Stomach (tissue), 8 donors: ENCODE measurements at regions not wholly inside any gene's neighbourhood (a gene's known extent, or its start where the extent isn't known, plus 50 kb on each side); places are given as distances from the start of the nearest gene placed in this dataset.

Experiments
- DNase-seq, 2 donors: peaks; one replicate each; pipeline versions ENCODE4 v3.0.0 to v3.0.0-alpha.2; 2013 to 2019
- H3K27ac ChIP-seq, 5 donors: fragments of 200-600 bp in 4 of 5; sonication (generic) in 4 of 5; one replicate each; pipeline ENCODE4 v1.5.1; 2013 to 2019; ENCODE audit warnings: mild to moderate bottlenecking in 1 of 5, moderate library complexity in 1 of 5
- H3K27me3 ChIP-seq, 3 donors: fragments of 200-600 bp; sonication (generic); one replicate each; pipeline ENCODE4 v1.5.1; 2017 to 2019; ENCODE audit warnings: mixed run types in 1 of 3
- H3K36me3 ChIP-seq, 4 donors: fragments of 200-600 bp; sonication (generic); 1 replicate in 3 of 4; 2 replicates in 1 of 4; pipeline ENCODE4 v1.5.1; 2016 to 2019
- H3K4me1 ChIP-seq, 4 donors: fragments of 200-600 bp; sonication (generic); one replicate each; pipeline ENCODE4 v1.5.1; 2016 to 2019
- H3K4me3 ChIP-seq, 4 donors: fragments of 200-600 bp; sonication (generic) in 3 of 4; one replicate each; pipeline ENCODE4 v1.5.1; 2016 to 2019; ENCODE audit warnings: mild to moderate bottlenecking in 1 of 4
- H3K9me3 ChIP-seq, 4 donors: fragments of 200-600 bp; sonication (generic); one replicate each; pipeline ENCODE4 v1.5.1; 2016 to 2019
- CTCF ChIP-seq, 7 experiments: fragments of 450-650 bp in 4 of 7; fragments of 200-600 bp in 3 of 7; sonication (generic) in 3 of 7; IDR thresholded peaks; one replicate each; pipeline ENCODE4 v1.5.1; 2016 to 2019; ENCODE audit warnings: antibody characterized with exemption in 7 of 7, control low read depth in 2 of 7, mild to moderate bottlenecking in 1 of 7
- EP300 ChIP-seq: sonication (generic); formaldehyde crosslinking; IDR thresholded peaks from one replicate; pipeline ENCODE4 v1.6.1; 2017; ENCODE audit warnings: antibody characterized with exemption
- POLR2A ChIP-seq, 4 donors: fragments of 450-650 bp; IDR thresholded peaks; one replicate each; pipeline ENCODE4 v1.6.1; 2016; ENCODE audit warnings: antibody characterized with exemption in 4 of 4, control low read depth in 2 of 4, mild to moderate bottlenecking in 1 of 4, moderate library complexity in 1 of 4
- POLR2AphosphoS5 ChIP-seq, 3 donors: sonication (generic); formaldehyde crosslinking; IDR thresholded peaks; one replicate each; pipeline ENCODE4 v1.6.1; 2016; ENCODE audit warnings: antibody characterized with exemption in 3 of 3
- WGBS, 5 donors: extraction: QIAGEN DNeasy Blood & Tissue Kit in 3 of 5; methylation state at CpG; one replicate each; pipeline versions ENCODE4 v1.1.5 to v1.1.7; 2013 to 2018; 5-methylcytosine and 5-hydroxymethylcytosine counted together
- intact Hi-C: fragments of 100-400 bp; cut with DNase I; formaldehyde crosslinking; loops from one replicate; pipeline ENCODE4 v1.15.1; 2023; ENCODE audit warnings: low total_unique reads
- donor health status: healthy with polysubstance abuse.
- donor health status: Bipolar disorder and iron deficiency.
- donor health status: healthy.

- Histone ChIP-seq H3K27ac (no peak overlapping the region), H3K4me3 (no peak overlapping the region), H3K9me3 (no peaks in the 10 kb centered on the region), H3K4me1 (no peaks in the 10 kb centered on the region), H3K27me3 (no peaks in the 10 kb centered on the region), H3K36me3 (no peaks in the 10 kb centered on the region)
- WGBS, 5 donors: 88 to 97% (median 90%) methylated on average over 1 of the region's 1 CpG
- TF ChIP-seq POLR2AphosphoS5 (IDR thresholded peaks at IDR 0.05) (no peak), CTCF (IDR thresholded peaks at IDR 0.05) (no peak), EP300 (no peak), POLR2A (IDR thresholded peaks at IDR 0.05) (no peak)
- DNase-seq: no peak
- intact Hi-C loops: no loop called here
Observed at GRCh38 chr13:74586847-74587246, 452.6 kb upstream of the KLF12 start.

- H3K9me3 ChIP-seq: no peaks in the 10 kb centered on the region
- H3K36me3 ChIP-seq: no peaks in the 10 kb centered on the region
- no peak overlapping the region for H3K4me3 ChIP-seq
- TF ChIP-seq POLR2A (IDR thresholded peaks at IDR 0.05): no peak
- no peak for TF ChIP-seq EP300
- TF ChIP-seq POLR2AphosphoS5 (IDR thresholded peaks at IDR 0.05): no peak
- TF ChIP-seq CTCF (IDR thresholded peaks at IDR 0.05): no peak
- intact Hi-C loops: no loop called here
- peaks cover 0 to 7% (median 0%) of the 10 kb centered on the region in 3 donors for H3K27me3 ChIP-seq
- peaks cover 0 to 15% (median 10%) of the 10 kb centered on the region in 4 donors for H3K4me1 ChIP-seq
- no peak for DNase-seq
- 70 to 82% (median 76%) methylated on average over 5 of the region's 5 CpGs for WGBS, 5 donors
- H3K27ac ChIP-seq: no peak overlapping the region
Observed at GRCh38 chr13:74576420-74576819, 442.2 kb upstream of the KLF12 start.

- H3K27ac ChIP-seq: no peak overlapping the region
- peak overlapping the region; percentile 34 to 46 (median 40) for H3K4me3 ChIP-seq
- WGBS, 5 donors: 0 to 1% (median 0%) methylated on average over 21 to 29 of the region's 29 CpGs
- H3K9me3 ChIP-seq: no peaks in the 10 kb centered on the region
- no peaks in the 10 kb centered on the region for H3K36me3 ChIP-seq
- peak; percentile 50 to 93 for DNase-seq
- intact Hi-C loops: no loop called here
- peaks cover 0 to 7% (median 0%) of the 10 kb centered on the region in 3 donors for H3K27me3 ChIP-seq
- TF ChIP-seq EP300 (no peak), CTCF (IDR thresholded peaks at IDR 0.05) (no peak), POLR2AphosphoS5 (IDR thresholded peaks at IDR 0.05) (no peak), POLR2A (IDR thresholded peaks at IDR 0.05) (no peak)
- H3K4me1 ChIP-seq: peaks cover 0 to 15% (median 10%) of the 10 kb centered on the region in 4 donors
Observed at GRCh38 chr13:74575729-74576125, 441.5 kb upstream of the KLF12 start.

- no peaks in the 10 kb centered on the region for H3K9me3 ChIP-seq
- WGBS, 5 donors: 22 to 27% (median 24%) methylated on average over 10 of the region's 10 CpGs
- no peaks in the 10 kb centered on the region for H3K36me3 ChIP-seq
- H3K4me3 ChIP-seq: peak overlapping the region; percentile 34 to 46 (median 40)
- DNase-seq: no peak
- peaks cover 0 to 7% (median 0%) of the 10 kb centered on the region in 3 donors for H3K27me3 ChIP-seq
- no peak overlapping the region for H3K27ac ChIP-seq
- no peak for TF ChIP-seq POLR2A (IDR thresholded peaks at IDR 0.05)
- no peak for TF ChIP-seq CTCF (IDR thresholded peaks at IDR 0.05)
- no peak for TF ChIP-seq POLR2AphosphoS5 (IDR thresholded peaks at IDR 0.05)
- no peak for TF ChIP-seq EP300
- intact Hi-C loops: no loop called here
- H3K4me1 ChIP-seq: peaks cover 0 to 15% (median 10%) of the 10 kb centered on the region in 4 donors
Observed at GRCh38 chr13:74574964-74575728, 440.9 kb upstream of the KLF12 start.
